GM10266 (cell line): ENCODE measurements at regions not wholly inside any gene's neighbourhood (a gene's known extent, or its start where the extent isn't known, plus 50 kb on each side); places are given as distances from the start of the nearest gene placed in this dataset.

Experiments
- DNase-seq: peaks from one replicate; pipeline ENCODE4 v3.0.0; 2012; ENCODE audit errors: extremely low spot score
- TF ChIP-seq, protein P1 (sequence below): IDR thresholded peaks from 2 replicates; pipeline ENCODE4 v1.5.1; 2012; ENCODE audit warnings: mild to moderate bottlenecking, low read depth; ENCODE audit not compliant: control insufficient read depth, insufficient read depth; ENCODE audit errors: missing control alignments

DNA sequence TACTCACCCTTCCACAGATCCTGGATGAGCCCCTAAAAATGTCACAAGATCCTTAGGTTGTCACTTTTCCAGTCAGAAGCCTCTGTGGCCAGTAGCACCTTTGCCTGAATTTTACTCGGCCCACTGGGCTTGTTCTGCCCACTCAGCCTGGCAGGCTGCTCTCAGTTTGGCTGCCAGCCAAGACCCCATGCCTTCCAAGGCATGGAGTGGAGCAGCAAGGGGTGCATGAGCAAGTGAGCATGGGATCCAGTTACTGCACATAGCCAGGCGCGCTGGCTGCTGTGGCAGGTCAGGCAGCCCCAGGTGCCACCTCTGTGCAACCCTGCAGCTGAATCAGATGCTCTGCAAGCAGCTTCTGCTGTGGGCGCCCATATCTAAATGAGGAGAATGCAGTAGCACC is 79.3 kb downstream of the CGGBP1 start:
- TF ChIP-seq, protein P1, sequence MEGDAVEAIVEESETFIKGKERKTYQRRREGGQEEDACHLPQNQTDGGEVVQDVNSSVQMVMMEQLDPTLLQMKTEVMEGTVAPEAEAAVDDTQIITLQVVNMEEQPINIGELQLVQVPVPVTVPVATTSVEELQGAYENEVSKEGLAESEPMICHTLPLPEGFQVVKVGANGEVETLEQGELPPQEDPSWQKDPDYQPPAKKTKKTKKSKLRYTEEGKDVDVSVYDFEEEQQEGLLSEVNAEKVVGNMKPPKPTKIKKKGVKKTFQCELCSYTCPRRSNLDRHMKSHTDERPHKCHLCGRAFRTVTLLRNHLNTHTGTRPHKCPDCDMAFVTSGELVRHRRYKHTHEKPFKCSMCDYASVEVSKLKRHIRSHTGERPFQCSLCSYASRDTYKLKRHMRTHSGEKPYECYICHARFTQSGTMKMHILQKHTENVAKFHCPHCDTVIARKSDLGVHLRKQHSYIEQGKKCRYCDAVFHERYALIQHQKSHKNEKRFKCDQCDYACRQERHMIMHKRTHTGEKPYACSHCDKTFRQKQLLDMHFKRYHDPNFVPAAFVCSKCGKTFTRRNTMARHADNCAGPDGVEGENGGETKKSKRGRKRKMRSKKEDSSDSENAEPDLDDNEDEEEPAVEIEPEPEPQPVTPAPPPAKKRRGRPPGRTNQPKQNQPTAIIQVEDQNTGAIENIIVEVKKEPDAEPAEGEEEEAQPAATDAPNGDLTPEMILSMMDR, result no peak
- DNase-seq, result no peak

DNA sequence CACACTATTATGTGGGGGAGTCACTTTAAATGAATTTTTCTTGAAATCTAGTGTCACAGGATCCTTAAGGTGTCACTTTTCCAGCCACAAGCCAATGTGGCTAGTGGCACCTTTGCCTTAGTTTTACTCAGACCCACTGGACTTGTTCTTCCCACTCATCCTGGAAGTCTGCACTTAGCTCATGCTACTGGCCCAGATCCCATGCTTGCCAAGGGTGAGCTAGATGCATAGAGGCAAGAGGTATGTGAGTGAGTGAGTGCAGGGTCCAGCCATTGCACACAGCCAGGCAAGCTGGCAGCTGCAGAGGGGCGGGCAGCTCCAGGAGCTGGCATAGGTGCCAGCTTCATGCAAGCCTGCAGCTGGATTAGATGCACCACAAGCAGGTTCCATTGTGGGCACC is 81.0 kb downstream of the CGGBP1 start:
- TF ChIP-seq, protein P1, result no peak
- no peak for DNase-seq

DNA sequence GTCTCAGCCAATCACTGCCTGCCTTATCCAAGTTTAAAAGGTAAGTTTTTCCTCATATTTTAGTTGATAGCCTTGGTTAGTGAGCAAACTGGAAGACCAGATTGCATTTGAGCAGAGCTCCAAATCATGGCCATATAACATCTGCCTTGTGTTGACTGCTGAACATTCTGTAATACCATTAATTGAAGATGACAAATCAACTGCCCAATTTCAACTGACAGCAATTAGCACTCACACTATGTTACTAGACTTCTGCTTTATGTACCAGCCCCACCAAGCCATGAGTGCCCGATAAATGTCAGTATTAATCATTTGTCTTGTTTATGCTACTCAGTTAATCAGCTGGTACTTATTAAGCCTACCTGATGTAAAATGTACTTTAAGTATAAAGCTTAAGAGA is 83.1 kb downstream of the CGGBP1 start:
- TF ChIP-seq, protein P1, result no peak
- no peak for DNase-seq

DNA sequence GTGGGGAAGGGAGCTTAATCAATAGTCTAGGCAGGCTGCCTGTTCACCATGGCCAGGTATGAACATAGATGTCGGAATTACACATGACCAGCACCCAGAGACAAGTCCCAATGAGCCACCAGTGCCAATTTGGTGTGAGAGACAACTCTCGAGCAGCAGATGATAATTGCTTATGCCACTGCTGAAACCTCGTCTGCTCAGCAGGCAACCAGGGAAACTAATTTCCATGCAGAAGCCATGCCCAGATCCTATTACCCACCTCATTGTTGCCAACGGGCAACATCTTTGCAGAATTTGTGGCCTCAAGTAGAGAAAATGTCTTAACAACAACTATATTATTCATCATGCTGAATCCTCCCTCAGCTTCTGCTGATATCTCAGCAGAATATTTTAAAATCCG is 84.9 kb downstream of the CGGBP1 start:
- DNase-seq, result no peak
- TF ChIP-seq, protein P1, result no peak

DNA sequence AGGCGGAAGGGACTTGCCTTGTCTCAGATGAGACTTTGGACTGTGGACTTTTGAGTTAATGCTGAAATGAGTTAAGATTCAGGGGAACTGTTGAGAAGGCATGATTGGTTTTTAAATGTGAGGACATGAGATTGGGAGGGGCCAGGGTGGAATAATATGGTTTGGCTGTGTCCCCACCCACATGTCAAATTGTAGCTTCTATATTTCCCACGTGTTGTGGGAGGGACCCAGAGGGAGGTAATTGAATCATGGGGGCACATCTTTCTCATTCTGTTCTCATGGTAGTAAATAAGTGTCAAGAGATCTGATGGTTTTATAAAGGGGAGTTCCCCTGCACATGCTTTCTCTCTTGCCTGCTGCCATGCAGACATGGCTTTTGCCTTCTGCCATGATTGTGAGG is 89.2 kb downstream of the CGGBP1 start:
- no peak for DNase-seq
- TF ChIP-seq, protein P1, result no peak

DNA sequence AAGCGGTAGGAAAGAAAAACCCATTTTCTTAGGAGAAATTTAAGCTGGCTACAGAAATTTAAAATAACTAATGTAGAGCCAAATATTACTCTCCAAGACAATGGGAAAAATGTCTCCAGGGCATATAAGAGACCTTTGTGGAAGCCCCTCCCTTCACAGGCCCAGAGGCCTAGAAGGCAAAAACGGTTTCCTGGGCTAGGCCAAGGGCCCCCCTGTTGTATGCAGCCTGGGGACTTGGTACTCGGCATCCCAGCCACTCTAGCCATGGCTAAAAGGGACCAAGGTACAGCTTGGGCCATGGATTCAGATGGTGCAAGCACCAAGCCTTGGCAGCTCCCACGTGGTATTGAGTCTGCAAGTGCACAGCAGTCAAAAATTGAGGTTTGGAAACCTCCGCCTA is 90.1 kb downstream of the CGGBP1 start:
- TF ChIP-seq, protein P1, result no peak
- DNase-seq, result no peak

DNA sequence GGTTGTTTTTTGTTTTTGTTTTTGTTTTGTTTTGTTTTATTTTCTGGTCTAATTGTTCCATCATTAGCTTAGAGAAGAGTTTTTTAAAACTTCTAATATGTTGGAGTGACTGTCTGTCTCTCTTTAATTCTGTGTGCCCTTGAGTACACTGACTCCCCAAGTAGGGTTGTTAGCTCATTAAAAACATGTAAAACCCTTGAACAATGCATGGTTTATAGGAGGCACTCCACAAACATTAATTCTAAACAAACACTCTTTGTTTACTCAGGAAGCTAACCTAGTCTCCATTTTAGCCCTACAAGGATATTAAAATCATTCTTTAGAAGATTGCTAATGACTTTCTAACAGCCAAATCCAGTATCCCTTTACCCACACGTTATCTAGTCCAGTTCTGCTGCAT is 100.5 kb downstream of the CGGBP1 start:
- no peak for DNase-seq
- TF ChIP-seq, protein P1, result no peak
